ENCODE measurements at regions not wholly inside any gene's neighbourhood (a gene's known extent, or its start where the extent isn't known, plus 50 kb on each side); places are given as distances from the start of the nearest gene placed in this dataset.
"Not testable (repeated sequence)": the region's sequence is repeated elsewhere in the genome, so short reads cannot be mapped to it uniquely, and the experiment has no call there.

DNA sequence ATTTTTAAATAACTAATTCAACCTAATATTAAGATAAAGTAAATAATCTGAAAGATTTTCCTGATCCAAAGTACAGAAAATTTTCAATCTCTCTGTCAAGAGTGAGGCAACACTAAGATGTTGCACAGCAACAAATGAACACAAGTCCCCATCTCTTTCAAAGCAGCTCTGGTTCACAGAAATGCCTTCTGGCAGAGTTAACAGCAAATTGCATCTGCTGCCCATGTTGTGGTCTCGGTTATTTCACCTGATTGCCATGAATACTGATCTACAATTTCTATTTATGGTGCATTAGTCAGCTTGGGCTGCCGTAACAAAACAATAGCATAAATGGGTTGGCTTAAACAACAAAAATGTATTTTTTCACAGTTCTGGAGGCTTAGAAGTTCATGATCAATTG is 167.3 kb downstream of the BCHE start:
- DNase-seq (ENCODE audit: low read depth), result no peak
- no peak for TF ChIP-seq CTCF (conservative IDR thresholded peaks at IDR 0.05; ENCODE audit: low read length)
- H3K4me3 ChIP-seq (ENCODE audit: low read length), result no peak overlapping the region

GRCh38 chr3:165669504-165669903 is 167.7 kb downstream of the BCHE start:
- H3K4me3 ChIP-seq (ENCODE audit: low read length), result no peak overlapping the region
- TF ChIP-seq CTCF (conservative IDR thresholded peaks at IDR 0.05; ENCODE audit: low read length), result no peak
- DNase-seq (ENCODE audit: low read depth), result no peak

DNA sequence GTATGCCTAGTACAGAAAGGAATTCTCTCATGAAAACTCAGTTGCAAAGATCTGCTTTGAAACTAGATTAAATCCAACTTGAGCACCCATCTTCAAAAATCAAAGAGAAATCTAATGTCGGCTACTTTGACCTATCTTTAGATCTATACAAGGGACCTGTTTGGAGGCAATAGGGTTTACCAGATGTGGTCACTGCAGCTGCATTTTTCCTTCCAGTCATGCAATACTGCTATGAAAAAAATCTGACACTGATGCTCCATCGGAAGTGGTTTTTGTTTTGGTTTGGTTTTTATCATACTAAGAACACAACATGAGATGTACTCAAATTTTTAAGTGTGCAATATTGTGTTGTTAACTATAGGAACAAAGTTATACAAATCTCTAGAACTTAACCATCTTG is 169.5 kb downstream of the BCHE start:
- no peak for TF ChIP-seq CTCF (conservative IDR thresholded peaks at IDR 0.05; ENCODE audit: low read length)
- no peak for DNase-seq (ENCODE audit: low read depth)

DNA sequence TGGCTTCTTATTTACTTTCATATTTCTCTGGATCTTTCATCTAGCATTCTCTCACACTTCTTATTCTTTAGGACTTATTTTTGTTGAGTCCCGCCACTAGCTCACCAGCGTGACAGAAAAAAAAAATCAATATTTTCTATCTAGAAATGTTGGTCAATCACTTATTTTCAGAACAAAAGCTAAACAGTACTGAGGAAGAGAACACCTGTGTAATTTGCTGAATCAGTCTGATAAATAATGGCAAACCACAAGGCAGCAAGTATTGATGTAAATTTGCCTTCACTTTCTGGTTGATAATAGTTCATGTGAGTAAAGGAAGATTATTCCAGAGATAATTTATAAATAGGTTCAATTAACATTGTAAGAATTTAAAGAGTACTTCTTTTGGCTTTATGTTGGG is 179.2 kb downstream of the BCHE start:
- DNase-seq (ENCODE audit: low read depth), result no peak
- H3K4me3 ChIP-seq (ENCODE audit: low read length), result no peak overlapping the region
- no peak for TF ChIP-seq CTCF (conservative IDR thresholded peaks at IDR 0.05; ENCODE audit: low read length)

More for the DNA sequence above, 169.5 kb downstream of the BCHE start:
- no peak overlapping the region for H3K4me3 ChIP-seq (ENCODE audit: low read length)

DNA sequence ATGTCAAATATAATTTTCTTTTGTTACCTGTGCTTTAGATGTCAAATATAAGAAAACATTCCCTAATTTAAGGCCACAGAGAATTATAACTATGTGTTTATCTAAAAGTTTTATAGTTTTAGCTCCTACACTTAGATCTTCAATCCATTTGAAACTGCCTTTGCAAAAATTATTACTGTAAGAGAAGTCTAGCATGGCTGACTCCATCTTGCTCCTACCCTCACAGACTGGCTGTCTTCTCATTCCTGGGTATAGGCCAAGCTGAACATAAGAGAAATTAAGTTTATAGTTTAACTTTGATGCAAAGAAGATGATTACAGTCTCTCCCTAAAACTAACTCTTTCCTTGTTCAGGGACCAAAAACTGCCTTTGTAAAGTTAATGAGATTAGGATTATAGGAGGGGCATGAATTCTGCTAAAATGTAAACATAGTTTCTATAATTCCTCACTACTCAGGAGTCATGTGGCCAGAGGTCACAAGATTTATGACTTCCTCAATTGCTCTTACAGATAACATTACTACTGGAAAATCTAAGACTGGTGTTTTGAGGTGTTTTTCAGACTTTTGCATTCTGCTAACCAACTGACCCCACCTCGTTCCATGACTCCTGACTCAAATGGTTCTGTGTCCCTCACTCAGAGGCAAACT is 184.0 kb downstream of the BCHE start:
- DNase-seq (ENCODE audit: low read depth), result no peak
- no peak overlapping the region for H3K4me3 ChIP-seq (ENCODE audit: low read length)
- no peak for TF ChIP-seq CTCF (conservative IDR thresholded peaks at IDR 0.05; ENCODE audit: low read length)

- H3K4me3 ChIP-seq (ENCODE audit: low read length); DNase-seq (ENCODE audit: low read depth): not testable (repeated sequence)
Measured at GRCh38 chr3:165649282-165649681, 187.9 kb downstream of the BCHE start.

DNA sequence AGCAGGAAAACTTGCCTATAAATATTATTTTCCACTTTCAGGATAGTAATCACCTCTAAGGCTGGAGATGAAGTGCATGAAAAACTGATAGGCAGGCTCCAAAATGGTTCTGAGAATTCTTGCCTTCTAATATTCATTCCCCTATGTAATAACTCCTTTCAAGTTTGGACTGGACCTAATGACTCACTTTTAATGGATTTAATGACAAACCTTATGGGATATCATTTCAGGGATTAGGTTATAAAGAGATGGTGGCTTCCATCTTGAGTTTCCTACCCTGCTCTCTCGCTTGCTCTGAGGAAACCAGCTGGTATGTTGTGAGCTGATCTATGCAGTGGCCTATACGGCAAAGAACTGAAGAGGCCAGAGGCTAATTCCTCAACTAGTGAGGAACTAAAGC is 192.0 kb downstream of the BCHE start:
- H3K4me3 ChIP-seq (ENCODE audit: low read length), result no peak overlapping the region
- TF ChIP-seq CTCF (conservative IDR thresholded peaks at IDR 0.05; ENCODE audit: low read length), result no peak
- no peak for DNase-seq (ENCODE audit: low read depth)

- no peak overlapping the region for H3K4me3 ChIP-seq (ENCODE audit: low read length)
- TF ChIP-seq CTCF (conservative IDR thresholded peaks at IDR 0.05; ENCODE audit: low read length), result no peak
- DNase-seq (ENCODE audit: low read depth), result peak; percentile 14
Measured at GRCh38 chr3:165644331-165644730, 192.9 kb downstream of the BCHE start.

Data from AG10803 (cell line).